Activated T-helper 2 cell treated with anti-CD3 and anti-CD28 coated beads, Interferon-gamma antibody, Interleukin-2, Interleukin-4, amounts not matched to agents 10 μg/mL and 5 μg/mL and 100 μg/mL, durations not matched to agents 14 hours and 24 hours and 36 hours (primary cell): ENCODE measurements at regions not wholly inside any gene's neighbourhood (a gene's known extent, or its start where the extent isn't known, plus 50 kb on each side); places are given as distances from the start of the nearest gene placed in this dataset.
A peak's percentile ranks its signal among the peaks of the same experiment; 100 is the strongest.

Source experiments
- DNase-seq: peaks from one replicate; pipeline ENCODE4 v3.0.0; 2021; ENCODE audit warnings: low spot score
- H3K27ac Mint-ChIP-seq: one replicate; pipeline ENCODE4 v1.8.0; 2021; ENCODE audit warnings: mixed read lengths
- H3K27me3 Mint-ChIP-seq: one replicate; pipeline ENCODE4 v1.8.0; 2021; ENCODE audit warnings: low read depth, mixed read lengths
- H3K36me3 Mint-ChIP-seq: one replicate; pipeline ENCODE4 v1.8.0; 2021; ENCODE audit warnings: low read depth, mixed read lengths
- H3K4me1 Mint-ChIP-seq: one replicate; pipeline ENCODE4 v1.8.0; 2021; ENCODE audit warnings: low read depth, mixed read lengths
- H3K4me3 Mint-ChIP-seq: one replicate; pipeline ENCODE4 v1.8.0; 2021; ENCODE audit warnings: low read depth, mild to moderate bottlenecking, moderate library complexity, mixed read lengths
- H3K9me3 Mint-ChIP-seq: one replicate; pipeline ENCODE4 v1.8.0; 2021; ENCODE audit warnings: mixed read lengths
- intact Hi-C: fragments of 100-400 bp; cut with micrococcal nuclease; formaldehyde crosslinking; loops from one replicate; pipeline ENCODE4 v1.15.1; 2023

DNA sequence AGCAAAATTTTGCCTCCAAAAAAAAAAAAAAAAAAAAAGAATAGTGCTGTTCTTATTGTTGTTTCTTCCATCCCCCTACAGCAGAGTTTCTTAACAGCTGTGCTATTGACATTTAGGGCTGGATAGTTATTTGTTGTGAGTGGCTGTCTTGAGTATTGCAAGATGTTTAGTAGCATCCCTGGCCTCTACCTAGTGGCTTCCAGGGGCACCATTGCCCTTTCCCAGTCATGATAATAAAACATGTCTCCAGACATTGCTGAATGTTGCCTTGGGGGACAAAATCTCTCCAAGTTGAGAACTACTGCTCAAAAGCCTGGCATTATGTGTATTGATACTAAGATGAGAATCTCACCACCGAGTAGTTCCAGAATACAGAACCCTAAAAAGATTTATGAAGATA lies 108.7 kb downstream of the PALM2AKAP2 start:
- intact Hi-C loops = loop anchor here (5.0 to 10.0 kb wide), 3 partner anchors 71 to 736 kb away; no protein-coding TSS in a partner anchor

DNA sequence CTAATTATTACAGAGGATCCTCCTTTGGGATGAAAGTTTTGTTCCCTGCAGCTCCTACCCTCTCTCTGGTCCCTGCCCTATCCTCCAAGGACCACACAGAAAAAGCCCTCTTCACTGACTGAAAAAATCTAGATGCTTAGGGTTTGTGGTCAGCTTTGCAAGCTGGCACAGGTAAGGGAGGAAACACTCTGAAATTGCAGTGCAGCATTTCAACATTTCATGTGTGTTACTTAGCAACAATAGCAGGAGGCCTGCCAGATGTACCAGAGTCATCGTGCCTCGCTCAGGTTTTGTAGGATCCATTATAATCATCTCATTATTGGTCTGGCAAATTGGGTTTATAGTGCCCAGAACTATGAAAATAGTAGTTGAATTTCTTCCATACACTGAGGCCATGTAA lies 109.5 kb downstream of the PALM2AKAP2 start:
- no peak overlapping the region for H3K4me3 Mint-ChIP-seq
- H3K27ac Mint-ChIP-seq = peak overlapping the region; percentile 81
- H3K27me3 Mint-ChIP-seq = no peaks in the 10 kb centered on the region
- intact Hi-C loops = loop anchor here (5.0 to 10.0 kb wide), 3 partner anchors 72 to 735 kb away; no protein-coding TSS in a partner anchor
- no peaks in the 10 kb centered on the region for H3K36me3 Mint-ChIP-seq
- H3K9me3 Mint-ChIP-seq = no peaks in the 10 kb centered on the region
- H3K4me1 Mint-ChIP-seq = peaks cover 73% of the 10 kb centered on the region
- no peak for DNase-seq

More for the DNA sequence above, 108.7 kb downstream of the PALM2AKAP2 start:
- Mint-ChIP-seq H3K4me1 (peaks cover 72% of the 10 kb centered on the region), H3K9me3 (no peaks in the 10 kb centered on the region), H3K4me3 (no peak overlapping the region), H3K27me3 (no peaks in the 10 kb centered on the region), H3K36me3 (peaks cover 2% of the 10 kb centered on the region), H3K27ac (peak overlapping the region; percentile 81)
- no peak for DNase-seq

GRCh38 chr9:109893241-109893640 lies 113.2 kb downstream of the PALM2AKAP2 start:
- Mint-ChIP-seq H3K9me3 (no peaks in the 10 kb centered on the region), H3K4me3 (no peak overlapping the region), H3K36me3 (no peaks in the 10 kb centered on the region), H3K27ac (no peak overlapping the region), H3K4me1 (peaks cover 55% of the 10 kb centered on the region), H3K27me3 (no peaks in the 10 kb centered on the region)
- intact Hi-C loops = no loop called here
- DNase-seq = no peak

DNA sequence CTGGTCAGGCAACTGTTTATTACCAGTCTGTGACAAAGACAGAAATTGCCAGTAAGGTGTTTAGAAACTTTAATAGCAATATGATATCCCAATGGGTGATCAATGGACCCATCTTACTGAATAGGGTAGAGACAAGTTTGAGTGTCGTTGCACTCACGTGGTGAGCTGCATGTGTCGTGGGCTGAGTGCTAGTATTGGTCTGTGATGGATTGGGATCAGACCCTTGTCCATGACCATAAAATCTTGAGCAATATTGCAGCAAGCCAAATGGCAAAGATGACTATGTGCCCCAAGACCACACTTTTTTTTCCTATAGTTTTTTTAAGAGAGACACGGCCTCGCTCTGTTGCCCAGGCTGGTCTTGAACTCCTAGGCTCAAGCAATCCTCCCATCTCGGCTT lies 114.5 kb downstream of the PALM2AKAP2 start:
- peaks cover 46% of the 10 kb centered on the region for H3K4me1 Mint-ChIP-seq
- no peak for DNase-seq

GRCh38 chr9:109894921-109895758 lies 115.1 kb downstream of the PALM2AKAP2 start:
- DNase-seq = no peak

More for the DNA sequence above, 114.5 kb downstream of the PALM2AKAP2 start:
- H3K4me3 Mint-ChIP-seq = no peak overlapping the region
- intact Hi-C loops = loop anchor here (2.0 kb wide), 2 partner anchors 156 to 362 kb away; partner anchors contain the start of gene TXN
- no peaks in the 10 kb centered on the region for H3K9me3 Mint-ChIP-seq
- H3K27ac Mint-ChIP-seq = peak overlapping the region; percentile 91
- H3K36me3 Mint-ChIP-seq = no peaks in the 10 kb centered on the region
- H3K27me3 Mint-ChIP-seq = no peaks in the 10 kb centered on the region

GRCh38 chr9:109901201-109901600 lies 121.2 kb downstream of the PALM2AKAP2 start:
- Mint-ChIP-seq H3K4me1 (peaks cover 18% of the 10 kb centered on the region), H3K9me3 (no peaks in the 10 kb centered on the region), H3K36me3 (no peaks in the 10 kb centered on the region), H3K27ac (no peak overlapping the region), H3K27me3 (no peaks in the 10 kb centered on the region), H3K4me3 (no peak overlapping the region)
- intact Hi-C loops = loop anchor here (5.0 kb wide), 1 partner anchor 316 kb away; no protein-coding TSS in a partner anchor
- no peak for DNase-seq

More at GRCh38 chr9:109894921-109895758, 115.1 kb downstream of the PALM2AKAP2 start:
- H3K27me3 Mint-ChIP-seq = no peaks in the 10 kb centered on the region
- peak overlapping the region; percentile 91 for H3K27ac Mint-ChIP-seq
- intact Hi-C loops = loop anchor here (1.0 to 2.0 kb wide), 4 partner anchors 8 to 362 kb away; partner anchors contain the start of gene TXN
- peak overlapping the region; percentile 50 for H3K4me3 Mint-ChIP-seq
- no peaks in the 10 kb centered on the region for H3K9me3 Mint-ChIP-seq
- H3K36me3 Mint-ChIP-seq = no peaks in the 10 kb centered on the region
- H3K4me1 Mint-ChIP-seq = peaks cover 45% of the 10 kb centered on the region

GRCh38 chr9:109903515-109904138 lies 123.6 kb downstream of the PALM2AKAP2 start:
- peak; percentile 59 for DNase-seq
- Mint-ChIP-seq H3K9me3 (no peaks in the 10 kb centered on the region), H3K27ac (no peak overlapping the region), H3K36me3 (no peaks in the 10 kb centered on the region), H3K27me3 (no peaks in the 10 kb centered on the region), H3K4me1 (peaks cover 29% of the 10 kb centered on the region), H3K4me3 (no peak overlapping the region)
- intact Hi-C loops = loop anchor here (1.0 to 5.0 kb wide), 4 partner anchors 145 to 314 kb away; no protein-coding TSS in a partner anchor

- intact Hi-C loops = loop anchor here (5.0 kb wide), 1 partner anchor 313 kb away; no protein-coding TSS in a partner anchor
- Mint-ChIP-seq H3K4me1 (peaks cover 27% of the 10 kb centered on the region), H3K9me3 (no peaks in the 10 kb centered on the region), H3K27ac (no peak overlapping the region), H3K27me3 (no peaks in the 10 kb centered on the region), H3K4me3 (no peak overlapping the region), H3K36me3 (no peaks in the 10 kb centered on the region)
- DNase-seq = no peak
These were observed 124.7 kb downstream of the PALM2AKAP2 start for GRCh38 chr9:109904666-109905065.

- intact Hi-C loops = no loop called here
- no peaks in the 10 kb centered on the region for H3K36me3 Mint-ChIP-seq
- H3K27me3 Mint-ChIP-seq = no peaks in the 10 kb centered on the region
- H3K9me3 Mint-ChIP-seq = no peaks in the 10 kb centered on the region
- no peak overlapping the region for H3K4me3 Mint-ChIP-seq
- no peak overlapping the region for H3K27ac Mint-ChIP-seq
- no peak for DNase-seq
- peaks cover 24% of the 10 kb centered on the region for H3K4me1 Mint-ChIP-seq
These were observed 125.5 kb downstream of the PALM2AKAP2 start for GRCh38 chr9:109905472-109905871.

DNA sequence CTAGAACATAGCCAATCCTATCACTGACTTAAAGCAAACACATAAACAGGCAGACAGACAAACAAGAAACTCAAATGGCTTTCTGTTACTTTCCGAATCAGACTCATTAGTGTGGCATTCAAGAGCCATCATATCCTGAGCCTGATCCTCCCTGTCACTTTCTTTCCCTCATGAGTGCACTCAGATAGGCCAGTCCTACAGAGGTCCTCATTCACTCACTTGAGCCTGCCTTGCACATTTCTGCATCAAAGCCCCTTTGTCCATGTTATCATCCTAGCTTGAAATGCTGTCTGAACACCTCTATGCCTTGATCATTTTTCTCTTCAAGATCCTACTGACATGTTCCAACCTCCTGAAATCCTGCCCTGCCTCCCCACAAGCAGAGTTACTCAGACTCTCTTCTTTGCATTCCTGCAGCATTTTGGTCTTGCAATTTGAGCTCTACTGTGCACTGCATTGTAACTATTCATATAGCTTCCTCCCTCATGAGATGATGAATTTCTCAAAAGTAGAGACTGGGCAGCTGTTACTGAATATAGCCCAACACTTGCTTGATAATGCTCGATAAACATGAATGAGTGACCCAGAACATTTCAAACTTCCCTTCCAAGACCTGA lies 126.9 kb downstream of the PALM2AKAP2 start:
- no peaks in the 10 kb centered on the region for H3K9me3 Mint-ChIP-seq
- H3K36me3 Mint-ChIP-seq = no peaks in the 10 kb centered on the region
- no peak for DNase-seq
- H3K4me1 Mint-ChIP-seq = peaks cover 19% of the 10 kb centered on the region
- H3K27me3 Mint-ChIP-seq = no peaks in the 10 kb centered on the region
- H3K4me3 Mint-ChIP-seq = no peak overlapping the region
- no peak overlapping the region for H3K27ac Mint-ChIP-seq
- intact Hi-C loops = no loop called here

- Mint-ChIP-seq H3K36me3 (no peaks in the 10 kb centered on the region), H3K4me3 (no peak overlapping the region), H3K4me1 (peaks cover 19% of the 10 kb centered on the region), H3K9me3 (no peaks in the 10 kb centered on the region), H3K27ac (no peak overlapping the region), H3K27me3 (no peaks in the 10 kb centered on the region)
- no peak for DNase-seq
- intact Hi-C loops = no loop called here
These were observed 127.4 kb downstream of the PALM2AKAP2 start for GRCh38 chr9:109907400-109907799.

DNA sequence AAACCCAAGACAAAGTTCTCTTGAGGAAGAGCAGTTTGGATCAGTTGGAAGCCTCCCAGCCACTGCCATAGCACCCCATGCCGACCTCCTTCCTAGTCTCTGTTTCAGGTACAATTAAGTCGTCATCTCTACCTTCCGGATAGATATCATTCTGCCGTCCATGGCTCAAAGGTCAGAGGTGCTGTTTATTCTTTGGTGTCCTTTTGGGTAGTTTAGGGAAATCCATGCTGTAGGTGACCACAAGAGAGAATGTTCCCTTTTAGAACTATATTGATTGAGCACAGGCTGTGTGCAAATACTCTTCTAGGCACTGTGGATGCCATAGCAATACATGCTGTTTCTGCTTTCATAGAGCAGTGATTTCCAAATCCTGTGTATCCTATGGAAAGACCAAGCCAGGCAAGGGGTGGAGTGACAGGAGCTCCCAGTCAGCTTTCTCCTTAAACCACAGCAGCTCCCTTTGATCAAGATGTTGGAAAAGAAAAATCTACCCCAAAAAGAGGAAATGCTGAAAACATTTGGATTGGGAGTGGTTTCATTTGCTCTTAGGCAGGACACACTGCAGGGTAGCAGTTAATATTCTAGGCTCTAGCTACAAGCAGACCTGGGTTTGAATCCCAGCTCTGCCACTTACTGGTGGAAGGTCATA lies 127.9 kb downstream of the PALM2AKAP2 start:
- DNase-seq = no peak
- Mint-ChIP-seq H3K4me1 (peaks cover 19% of the 10 kb centered on the region), H3K27ac (no peak overlapping the region), H3K9me3 (no peaks in the 10 kb centered on the region), H3K36me3 (no peaks in the 10 kb centered on the region), H3K4me3 (no peak overlapping the region), H3K27me3 (no peaks in the 10 kb centered on the region)
- intact Hi-C loops = no loop called here
